GM12878 (cell line): ENCODE measurements at regions not wholly inside any gene's neighbourhood (a gene's known extent, or its start where the extent isn't known, plus 50 kb on each side); places are given as distances from the start of the nearest gene placed in this dataset.

Source experiments
- ATAC-seq: fragments of 200-7000 bp; cut with Tn5 transposase; 3 replicates; pipeline ENCODE4 v1.9.1; 2020; ENCODE audit warnings: mild to moderate bottlenecking, moderate library complexity
- BruUV-seq: library from RNA; stranded (reverse); fragments of 400-500 nt; replicated peaks from 2 replicates; lab custom pipeline; 2021; lab: Mats Ljungman, UMichigan
- CTCF ChIA-PET: fragments of 300-600 bp; sonication (Branson Sonifier 250); formaldehyde crosslinking; extraction: SDS; loops from one replicate; lab custom pipeline; 2021; ENCODE audit warnings: inconsistent platforms; lab: Yijun Ruan, JAX
- POLR2A ChIA-PET: fragments of 350-600 bp; formaldehyde crosslinking; extraction: SDS; loops from one replicate; lab custom pipeline; 2021; ENCODE audit warnings: inconsistent platforms; lab: Charles Lee
- RAD21 ChIA-PET: fragments of 300-600 bp; sonication (Branson Sonifier 250); formaldehyde crosslinking; loops from one replicate; lab custom pipeline; 2023; ENCODE audit warnings: antibody characterized with exemption; ENCODE audit not compliant: unreplicated experiment; lab: Charles Lee
- SMC1A ChIA-PET: fragments of 300-600 bp; sonication (Branson Sonifier 250); formaldehyde crosslinking; loops from one replicate; lab custom pipeline; 2023; ENCODE audit not compliant: unreplicated experiment, uncharacterized antibody; lab: Charles Lee
- DNase-seq: peaks from one replicate; pipeline ENCODE4 v3.0.0-alpha.2; 2011; ENCODE audit warnings: low read depth, low spot score
- FAIRE-seq: peaks from 3 replicates; lab custom pipeline; 2011; peaks lifted over from hg19 to GRCh38; lab: Jason Lieb, UNC
- H2AFZ ChIP-seq: 2 replicates; pipeline ENCODE4 v1.6.0; 2011; ENCODE audit warnings: low read depth, low read length, control low read depth; ENCODE audit not compliant: control insufficient read depth
- H3K27ac ChIP-seq: 2 replicates; pipeline ENCODE4 v1.5.1; 2011; ENCODE audit warnings: control low read depth; ENCODE audit not compliant: control insufficient read depth, insufficient read depth
- H3K27me3 ChIP-seq, 2 experiments: replicated peaks in 1 of 2; 2 replicates each; pipeline versions ENCODE4 v1.6.0 to v1.6.1; 2011; ENCODE audit warnings: low read length in 1 of 2; ENCODE audit not compliant: control insufficient read depth in 2 of 2, insufficient read depth in 2 of 2
- H3K36me3 ChIP-seq, 2 experiments: 2 replicates each; pipeline ENCODE4 v1.5.1; 2011; ENCODE audit warnings: low read length in 1 of 2; ENCODE audit not compliant: control insufficient read depth in 2 of 2, insufficient read depth in 2 of 2
- H3K4me1 ChIP-seq: 2 replicates; pipeline ENCODE4 v1.6.1; 2011; ENCODE audit warnings: mild to moderate bottlenecking, low read length, moderate library complexity, mixed read lengths; ENCODE audit not compliant: control insufficient read depth, insufficient read depth
- H3K4me2 ChIP-seq: 2 replicates; pipeline ENCODE4 v1.6.0; 2011; ENCODE audit warnings: control low read depth; ENCODE audit not compliant: control insufficient read depth, insufficient read depth
- H3K4me3 ChIP-seq: fragments of 200-600 bp; sonication (generic); 2 replicates; pipeline ENCODE4 v1.5.1; 2016
- H3K79me2 ChIP-seq: 2 replicates; pipeline ENCODE4 v1.6.0; 2011; ENCODE audit warnings: low read length; ENCODE audit not compliant: control insufficient read depth, insufficient read depth
- H3K9ac ChIP-seq: 2 replicates; pipeline ENCODE4 v1.8.0; 2011; ENCODE audit warnings: low read length, control low read depth, mixed read lengths; ENCODE audit not compliant: control insufficient read depth, insufficient read depth
- H3K9me3 ChIP-seq: replicated peaks from 3 replicates; pipeline ENCODE4 v1.5.1; 2011; ENCODE audit warnings: mild to moderate bottlenecking, low read length; ENCODE audit not compliant: control insufficient read depth, insufficient read depth
- H4K20me1 ChIP-seq: 2 replicates; pipeline ENCODE4 v1.6.0; 2011; ENCODE audit not compliant: control insufficient read depth, insufficient read depth
- STAT3 ChIP-seq: IDR thresholded peaks from 2 replicates; pipeline ENCODE4 v1.6.1; 2011; ENCODE audit warnings: low read depth, low read length, improper control_type of control experiment
- TARDBP ChIP-seq: IDR thresholded peaks from 2 replicates; pipeline ENCODE4 v1.6.1; 2016; ENCODE audit warnings: borderline replicate concordance
- ZNF384 ChIP-seq: IDR thresholded peaks from 2 replicates; pipeline ENCODE4 v1.6.1; 2012; ENCODE audit warnings: low read depth, mild to moderate bottlenecking, low read length, improper control_type of control experiment, borderline replicate concordance
- ZSCAN29 ChIP-seq: fragments of 450-650 bp; IDR thresholded peaks from 2 replicates; pipeline ENCODE4 v1.6.1; 2017; ENCODE audit warnings: mild to moderate bottlenecking, moderate library complexity
- WGBS: methylation state at CpG from one replicate; pipeline ENCODE4 v1.1.6; 2016; ENCODE audit warnings: low lambda C conversion rate; ENCODE audit not compliant: insufficient replicate concordance, insufficient coverage; ENCODE audit errors: missing lambda C conversion rate; 5-methylcytosine and 5-hydroxymethylcytosine counted together
- in situ Hi-C: fragments of 300-500 bp; cut with MboI; formaldehyde crosslinking; loops from 9 replicates; pipeline ENCODE4 v1.14.3; 2018; ENCODE audit warnings: mixed read lengths
- intact Hi-C: fragments of 100-400 bp; cut with micrococcal nuclease; formaldehyde crosslinking; loops from one replicate; pipeline ENCODE4 v1.14.2; 2022; ENCODE audit not compliant: unreplicated experiment
- TF ChIP-seq, protein P1 (sequence below): IDR thresholded peaks from 2 replicates; pipeline ENCODE4 v1.6.1; 2011; ENCODE audit warnings: borderline replicate concordance, low read depth, mild to moderate bottlenecking, moderate library complexity, mixed read lengths, low read length; ENCODE audit not compliant: insufficient read depth; ENCODE audit errors: extremely low read length
- TF ChIP-seq, protein P2 (sequence below): IDR thresholded peaks from 2 replicates; pipeline ENCODE4 v1.6.1; 2012; ENCODE audit warnings: improper control_type of control experiment, low read depth, low read length; ENCODE audit not compliant: insufficient replicate concordance
- TF ChIP-seq, protein P3 (sequence below): fragments of 450-650 bp; IDR thresholded peaks from 2 replicates; pipeline ENCODE4 v1.6.1; 2018; ENCODE audit warnings: mild to moderate bottlenecking, low read depth, moderate library complexity; ENCODE audit not compliant: partially characterized antibody
- TF ChIP-seq, protein P4 (sequence below): fragments of 150-350 bp; IDR thresholded peaks from 2 replicates; pipeline ENCODE4 v1.6.1; 2016; ENCODE audit warnings: low read depth, low read length

DNA sequence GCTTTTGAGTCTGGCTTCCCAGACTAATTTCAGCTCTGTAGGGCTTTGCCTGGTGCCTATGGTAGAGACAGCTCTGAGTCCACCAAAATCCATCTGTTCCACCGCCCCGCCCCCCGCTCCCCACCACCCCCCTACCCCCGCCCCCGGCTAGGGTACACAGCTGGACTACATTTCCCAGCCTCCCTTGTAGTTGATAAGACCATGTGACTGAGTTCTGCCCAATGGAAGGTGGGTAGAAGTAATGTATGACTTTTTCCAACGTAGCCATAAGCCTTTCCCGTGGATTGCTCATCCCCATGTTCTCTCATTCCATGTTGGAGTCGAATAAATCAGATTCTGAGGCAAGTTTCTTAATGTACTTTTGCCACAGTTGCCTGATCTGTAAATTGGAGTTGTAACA is 786.7 kb upstream of the EEF2KMT start:
- H3K27me3 ChIP-seq = no peaks in the 10 kb centered on the region
- no peaks in the 10 kb centered on the region for H4K20me1 ChIP-seq
- FAIRE-seq (no peak), ATAC-seq (no peak), DNase-seq (no peak)
- in situ Hi-C loops (no loop called here), intact Hi-C loops (no loop called here)
- ChIA-PET SMC1A (no interaction called here), CTCF (no interaction called here), RAD21 (no interaction called here), POLR2A (no interaction called here)
- no peak overlapping the region for H3K4me3 ChIP-seq
- H3K79me2 ChIP-seq = no peaks in the 10 kb centered on the region
- no peaks in the 10 kb centered on the region for H3K36me3 ChIP-seq
- no peak overlapping the region for H2AFZ ChIP-seq
- no peak overlapping the region for H3K9ac ChIP-seq
- no TSS peak for BruUV-seq
- no peaks in the 10 kb centered on the region for H3K9me3 ChIP-seq
- no peaks in the 10 kb centered on the region for H3K4me1 ChIP-seq
- no peak overlapping the region for H3K4me2 ChIP-seq
- WGBS = 0% methylated on average over 5 of the region's 8 CpGs
- no peak overlapping the region for H3K27ac ChIP-seq
- TF ChIP-seq, protein P1, sequence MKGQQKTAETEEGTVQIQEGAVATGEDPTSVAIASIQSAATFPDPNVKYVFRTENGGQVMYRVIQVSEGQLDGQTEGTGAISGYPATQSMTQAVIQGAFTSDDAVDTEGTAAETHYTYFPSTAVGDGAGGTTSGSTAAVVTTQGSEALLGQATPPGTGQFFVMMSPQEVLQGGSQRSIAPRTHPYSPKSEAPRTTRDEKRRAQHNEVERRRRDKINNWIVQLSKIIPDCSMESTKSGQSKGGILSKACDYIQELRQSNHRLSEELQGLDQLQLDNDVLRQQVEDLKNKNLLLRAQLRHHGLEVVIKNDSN = no peak
- TF ChIP-seq, protein P2, sequence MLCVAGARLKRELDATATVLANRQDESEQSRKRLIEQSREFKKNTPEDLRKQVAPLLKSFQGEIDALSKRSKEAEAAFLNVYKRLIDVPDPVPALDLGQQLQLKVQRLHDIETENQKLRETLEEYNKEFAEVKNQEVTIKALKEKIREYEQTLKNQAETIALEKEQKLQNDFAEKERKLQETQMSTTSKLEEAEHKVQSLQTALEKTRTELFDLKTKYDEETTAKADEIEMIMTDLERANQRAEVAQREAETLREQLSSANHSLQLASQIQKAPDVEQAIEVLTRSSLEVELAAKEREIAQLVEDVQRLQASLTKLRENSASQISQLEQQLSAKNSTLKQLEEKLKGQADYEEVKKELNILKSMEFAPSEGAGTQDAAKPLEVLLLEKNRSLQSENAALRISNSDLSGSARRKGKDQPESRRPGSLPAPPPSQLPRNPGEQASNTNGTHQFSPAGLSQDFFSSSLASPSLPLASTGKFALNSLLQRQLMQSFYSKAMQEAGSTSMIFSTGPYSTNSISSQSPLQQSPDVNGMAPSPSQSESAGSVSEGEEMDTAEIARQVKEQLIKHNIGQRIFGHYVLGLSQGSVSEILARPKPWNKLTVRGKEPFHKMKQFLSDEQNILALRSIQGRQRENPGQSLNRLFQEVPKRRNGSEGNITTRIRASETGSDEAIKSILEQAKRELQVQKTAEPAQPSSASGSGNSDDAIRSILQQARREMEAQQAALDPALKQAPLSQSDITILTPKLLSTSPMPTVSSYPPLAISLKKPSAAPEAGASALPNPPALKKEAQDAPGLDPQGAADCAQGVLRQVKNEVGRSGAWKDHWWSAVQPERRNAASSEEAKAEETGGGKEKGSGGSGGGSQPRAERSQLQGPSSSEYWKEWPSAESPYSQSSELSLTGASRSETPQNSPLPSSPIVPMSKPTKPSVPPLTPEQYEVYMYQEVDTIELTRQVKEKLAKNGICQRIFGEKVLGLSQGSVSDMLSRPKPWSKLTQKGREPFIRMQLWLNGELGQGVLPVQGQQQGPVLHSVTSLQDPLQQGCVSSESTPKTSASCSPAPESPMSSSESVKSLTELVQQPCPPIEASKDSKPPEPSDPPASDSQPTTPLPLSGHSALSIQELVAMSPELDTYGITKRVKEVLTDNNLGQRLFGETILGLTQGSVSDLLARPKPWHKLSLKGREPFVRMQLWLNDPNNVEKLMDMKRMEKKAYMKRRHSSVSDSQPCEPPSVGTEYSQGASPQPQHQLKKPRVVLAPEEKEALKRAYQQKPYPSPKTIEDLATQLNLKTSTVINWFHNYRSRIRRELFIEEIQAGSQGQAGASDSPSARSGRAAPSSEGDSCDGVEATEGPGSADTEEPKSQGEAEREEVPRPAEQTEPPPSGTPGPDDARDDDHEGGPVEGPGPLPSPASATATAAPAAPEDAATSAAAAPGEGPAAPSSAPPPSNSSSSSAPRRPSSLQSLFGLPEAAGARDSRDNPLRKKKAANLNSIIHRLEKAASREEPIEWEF = no peak
- no peak for TF ChIP-seq ZSCAN29
- TF ChIP-seq, protein P3, sequence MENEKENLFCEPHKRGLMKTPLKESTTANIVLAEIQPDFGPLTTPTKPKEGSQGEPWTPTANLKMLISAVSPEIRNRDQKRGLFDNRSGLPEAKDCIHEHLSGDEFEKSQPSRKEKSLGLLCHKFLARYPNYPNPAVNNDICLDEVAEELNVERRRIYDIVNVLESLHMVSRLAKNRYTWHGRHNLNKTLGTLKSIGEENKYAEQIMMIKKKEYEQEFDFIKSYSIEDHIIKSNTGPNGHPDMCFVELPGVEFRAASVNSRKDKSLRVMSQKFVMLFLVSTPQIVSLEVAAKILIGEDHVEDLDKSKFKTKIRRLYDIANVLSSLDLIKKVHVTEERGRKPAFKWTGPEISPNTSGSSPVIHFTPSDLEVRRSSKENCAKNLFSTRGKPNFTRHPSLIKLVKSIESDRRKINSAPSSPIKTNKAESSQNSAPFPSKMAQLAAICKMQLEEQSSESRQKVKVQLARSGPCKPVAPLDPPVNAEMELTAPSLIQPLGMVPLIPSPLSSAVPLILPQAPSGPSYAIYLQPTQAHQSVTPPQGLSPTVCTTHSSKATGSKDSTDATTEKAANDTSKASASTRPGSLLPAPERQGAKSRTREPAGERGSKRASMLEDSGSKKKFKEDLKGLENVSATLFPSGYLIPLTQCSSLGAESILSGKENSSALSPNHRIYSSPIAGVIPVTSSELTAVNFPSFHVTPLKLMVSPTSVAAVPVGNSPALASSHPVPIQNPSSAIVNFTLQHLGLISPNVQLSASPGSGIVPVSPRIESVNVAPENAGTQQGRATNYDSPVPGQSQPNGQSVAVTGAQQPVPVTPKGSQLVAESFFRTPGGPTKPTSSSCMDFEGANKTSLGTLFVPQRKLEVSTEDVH = no peak
- TF ChIP-seq ZNF384 = no peak
- TF ChIP-seq, protein P4, sequence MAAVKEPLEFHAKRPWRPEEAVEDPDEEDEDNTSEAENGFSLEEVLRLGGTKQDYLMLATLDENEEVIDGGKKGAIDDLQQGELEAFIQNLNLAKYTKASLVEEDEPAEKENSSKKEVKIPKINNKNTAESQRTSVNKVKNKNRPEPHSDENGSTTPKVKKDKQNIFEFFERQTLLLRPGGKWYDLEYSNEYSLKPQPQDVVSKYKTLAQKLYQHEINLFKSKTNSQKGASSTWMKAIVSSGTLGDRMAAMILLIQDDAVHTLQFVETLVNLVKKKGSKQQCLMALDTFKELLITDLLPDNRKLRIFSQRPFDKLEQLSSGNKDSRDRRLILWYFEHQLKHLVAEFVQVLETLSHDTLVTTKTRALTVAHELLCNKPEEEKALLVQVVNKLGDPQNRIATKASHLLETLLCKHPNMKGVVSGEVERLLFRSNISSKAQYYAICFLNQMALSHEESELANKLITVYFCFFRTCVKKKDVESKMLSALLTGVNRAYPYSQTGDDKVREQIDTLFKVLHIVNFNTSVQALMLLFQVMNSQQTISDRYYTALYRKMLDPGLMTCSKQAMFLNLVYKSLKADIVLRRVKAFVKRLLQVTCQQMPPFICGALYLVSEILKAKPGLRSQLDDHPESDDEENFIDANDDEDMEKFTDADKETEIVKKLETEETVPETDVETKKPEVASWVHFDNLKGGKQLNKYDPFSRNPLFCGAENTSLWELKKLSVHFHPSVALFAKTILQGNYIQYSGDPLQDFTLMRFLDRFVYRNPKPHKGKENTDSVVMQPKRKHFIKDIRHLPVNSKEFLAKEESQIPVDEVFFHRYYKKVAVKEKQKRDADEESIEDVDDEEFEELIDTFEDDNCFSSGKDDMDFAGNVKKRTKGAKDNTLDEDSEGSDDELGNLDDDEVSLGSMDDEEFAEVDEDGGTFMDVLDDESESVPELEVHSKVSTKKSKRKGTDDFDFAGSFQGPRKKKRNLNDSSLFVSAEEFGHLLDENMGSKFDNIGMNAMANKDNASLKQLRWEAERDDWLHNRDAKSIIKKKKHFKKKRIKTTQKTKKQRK = no peak
- TF ChIP-seq STAT3 = no peak
- no peak for TF ChIP-seq TARDBP
